ENCODE measurements at regions not wholly inside any gene's neighbourhood (a gene's known extent, or its start where the extent isn't known, plus 50 kb on each side); places are given as distances from the start of the nearest gene placed in this dataset.
A peak's percentile ranks its signal among the peaks of the same experiment; 100 is the strongest.

DNA sequence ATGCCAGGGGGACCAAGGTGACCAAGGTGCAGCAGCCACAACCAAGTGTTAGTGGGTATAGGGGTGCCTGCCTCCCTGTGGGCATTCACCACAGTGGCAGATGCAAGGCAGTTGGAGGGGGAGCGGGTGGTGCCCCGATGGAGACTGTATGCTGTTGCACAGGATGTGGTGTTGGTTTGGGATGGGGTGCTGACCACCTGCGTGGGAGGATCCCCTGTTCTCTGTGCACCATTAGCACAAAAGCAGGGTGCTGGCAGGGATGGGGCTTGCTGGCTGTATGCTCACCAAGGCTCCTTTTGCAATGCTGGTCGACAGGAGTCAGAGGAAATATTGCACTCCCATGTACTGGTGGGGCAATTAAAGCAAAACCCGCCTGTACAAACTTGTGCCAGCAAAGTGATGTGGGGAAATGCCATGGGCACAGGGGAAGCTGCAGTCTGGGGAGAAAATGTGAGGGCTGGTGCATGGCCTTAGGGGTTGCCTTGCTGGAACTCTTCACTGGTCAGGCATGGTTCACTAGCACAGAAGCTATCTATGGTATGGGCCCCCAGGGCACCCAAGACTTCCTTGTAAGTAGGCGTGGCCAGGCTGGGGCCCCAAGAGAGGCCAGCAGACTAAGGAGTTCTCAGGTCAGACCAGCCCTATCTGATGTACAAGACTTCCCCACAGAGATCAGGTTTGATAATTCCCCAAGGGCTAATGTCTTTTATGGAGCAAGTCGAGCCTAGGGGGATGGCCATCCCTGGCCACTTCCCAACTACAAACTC is 51.9 kb upstream of the GNAT3 start:
- no peak for DNase-seq (ENCODE audit: low spot score)

DNA sequence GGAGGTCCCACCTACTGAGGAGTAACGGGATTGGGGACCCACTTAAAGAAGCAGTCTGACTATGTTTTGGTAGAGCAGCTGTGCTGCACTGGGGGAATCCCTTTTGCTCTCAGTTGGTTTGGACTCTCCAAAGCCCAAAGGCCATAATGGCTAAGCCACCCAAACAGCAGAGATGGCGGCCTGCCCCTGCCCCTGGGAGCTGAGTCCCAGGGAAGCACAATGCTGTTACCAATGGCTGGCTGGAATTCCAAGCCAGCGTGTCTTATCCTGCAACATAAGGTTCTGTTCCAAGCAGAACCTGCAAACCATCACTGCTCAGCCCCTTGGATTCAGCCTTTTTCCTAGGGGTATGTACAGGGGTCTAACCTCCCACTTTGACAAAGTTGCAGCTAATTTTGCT is 53.7 kb upstream of the GNAT3 start:
- DNase-seq (ENCODE audit: low spot score) = no peak

DNA sequence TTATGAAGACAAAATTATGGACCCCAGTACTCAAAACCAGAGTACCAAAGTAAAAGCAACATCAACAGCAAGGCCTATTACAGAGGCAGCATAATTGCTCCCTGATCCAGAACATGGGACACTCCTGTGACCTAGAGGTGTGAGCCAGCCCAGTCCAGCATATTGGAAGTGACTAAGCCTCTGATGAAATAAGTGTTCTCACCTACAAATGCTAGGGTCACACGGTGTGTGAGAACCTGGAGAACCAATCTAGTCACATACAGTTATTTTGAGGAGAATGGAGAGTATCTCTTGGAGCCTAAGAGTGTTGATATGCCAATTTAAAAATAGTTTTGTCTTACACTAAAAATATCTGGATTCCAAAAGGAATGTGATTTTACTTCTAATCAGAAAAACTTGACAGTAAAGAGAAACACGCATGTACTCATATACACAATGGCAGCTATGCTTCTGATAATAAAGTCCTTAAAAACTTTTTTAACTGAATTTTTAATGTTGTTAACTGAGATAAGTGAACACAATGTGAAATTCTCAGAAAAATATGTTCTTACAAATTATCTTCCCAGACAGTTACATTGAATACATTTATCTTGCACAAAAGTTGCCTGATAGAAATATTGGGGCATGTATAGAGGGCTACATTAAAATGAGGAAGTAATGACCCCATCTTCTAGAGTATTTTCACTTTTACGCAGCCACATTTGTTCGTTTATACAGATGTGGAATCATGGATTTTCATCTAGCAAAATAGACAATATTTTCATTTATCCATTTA is 56.8 kb upstream of the CD36 start:
- peak; percentile 53 for DNase-seq (ENCODE audit: low spot score)

DNA sequence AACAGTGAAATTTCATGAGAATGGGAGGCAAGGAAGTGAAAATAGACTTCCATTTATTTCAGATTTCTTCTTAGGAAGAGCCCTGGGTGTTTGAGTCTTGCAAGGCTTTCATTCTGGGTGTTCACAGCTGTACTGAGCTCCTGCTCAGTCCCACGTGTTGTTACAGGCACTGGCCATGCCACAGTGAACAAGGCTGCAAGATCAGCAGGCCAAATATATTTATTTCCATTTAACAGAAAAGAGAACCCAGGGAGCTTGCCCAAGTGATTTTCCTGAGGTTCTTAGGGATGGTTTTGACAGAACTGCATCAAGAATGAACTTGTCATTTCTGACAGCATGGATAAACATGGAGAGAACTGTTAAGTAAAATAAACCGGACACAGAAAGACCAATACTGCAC is 54.5 kb upstream of the CD36 start:
- no peak for DNase-seq (ENCODE audit: low spot score)

DNA sequence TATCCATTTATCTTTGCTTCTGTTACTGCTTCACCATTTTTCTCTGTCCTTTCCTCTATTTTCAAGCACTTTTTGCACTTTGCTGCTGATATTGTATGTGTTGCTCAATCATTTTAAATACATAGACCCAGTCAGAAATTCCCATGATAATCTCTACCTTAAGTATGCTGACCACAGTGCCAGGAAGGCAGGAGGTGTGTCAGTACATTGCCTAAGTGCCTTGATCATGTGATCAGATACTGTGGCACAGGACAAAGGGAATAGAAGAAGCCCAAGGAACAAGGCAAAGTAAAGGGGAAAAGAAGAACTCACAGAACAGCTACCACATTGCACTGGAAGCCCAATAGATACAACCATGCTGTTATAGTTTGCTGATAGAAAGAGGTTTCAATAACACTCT is 53.7 kb upstream of the CD36 start:
- no peak for DNase-seq (ENCODE audit: low spot score)

DNA sequence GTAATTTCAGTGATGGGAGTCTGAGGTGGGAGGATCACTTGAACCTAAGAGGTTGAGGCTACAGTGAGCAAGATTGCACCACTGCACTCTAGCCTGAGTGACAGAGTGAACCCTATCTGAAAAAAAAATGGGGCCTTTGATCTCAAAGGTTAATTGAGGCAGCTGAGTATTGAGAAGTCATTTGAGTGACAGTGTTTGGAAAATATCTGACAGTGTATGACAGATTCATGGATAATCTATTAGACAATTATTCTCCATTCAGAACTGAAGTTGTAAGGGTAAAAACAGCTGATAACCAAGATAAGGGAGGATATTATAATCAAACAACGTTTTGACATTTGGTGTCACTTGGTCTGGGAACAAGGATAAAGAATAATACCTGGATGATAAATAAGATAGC is 50.9 kb upstream of the CD36 start:
- DNase-seq (ENCODE audit: low spot score) = no peak

DNA sequence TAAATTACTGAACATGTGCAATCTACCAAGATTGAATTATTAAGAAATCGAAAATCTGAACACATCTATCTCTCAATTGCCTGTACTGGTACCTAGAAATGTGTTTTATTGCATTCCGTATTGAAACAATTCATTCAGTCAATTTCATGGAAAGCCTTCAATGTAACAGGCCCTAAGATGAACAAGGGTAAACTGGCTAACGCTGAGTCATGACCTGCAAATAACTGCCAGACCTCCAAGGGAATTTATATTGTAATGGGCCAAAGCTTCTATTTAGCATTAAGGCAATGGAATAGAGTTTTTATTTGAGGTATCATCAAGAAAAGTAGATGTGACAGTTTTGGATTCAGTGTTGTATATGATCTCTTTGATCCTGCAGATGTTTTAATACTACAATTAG is 49.9 kb upstream of the CD36 start:
- DNase-seq (ENCODE audit: low spot score) = no peak

All from hematopoietic multipotent progenitor cell treated with erythropoietin and hydrocortisone succinate and interleukin-3 and kit ligand, for 17 days (in vitro differentiated cells).